HG02852 (cell line): ENCODE measurements at regions not wholly inside any gene's neighbourhood (a gene's known extent, or its start where the extent isn't known, plus 50 kb on each side); places are given as distances from the start of the nearest gene placed in this dataset.

Experiments used
- ATAC-seq: cut with Tn5 transposase; IDR thresholded peaks from one replicate; pipeline ENCODE4 v1.9.1; 2021; ENCODE audit warnings: mild to moderate bottlenecking, moderate library complexity; ENCODE audit not compliant: unreplicated experiment

DNA sequence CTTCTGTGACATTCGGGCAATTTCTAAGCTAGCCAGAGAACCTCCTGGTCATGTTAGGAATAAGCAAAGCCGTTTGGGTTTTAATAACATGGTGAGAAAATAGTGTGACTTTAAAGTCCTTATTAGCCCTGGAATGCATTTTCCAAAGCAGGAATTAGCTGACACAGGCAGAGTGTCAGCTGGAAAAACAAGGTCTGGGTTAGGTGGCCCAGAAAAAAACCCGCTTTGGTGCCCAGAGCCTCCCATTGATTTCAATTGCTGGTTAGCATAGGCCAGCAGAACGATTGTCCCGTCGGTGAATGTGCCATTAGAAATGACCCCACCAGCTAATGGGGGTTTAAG, 62.1 kb upstream of the CPEB4 start:
- ATAC-seq = no peak

DNA sequence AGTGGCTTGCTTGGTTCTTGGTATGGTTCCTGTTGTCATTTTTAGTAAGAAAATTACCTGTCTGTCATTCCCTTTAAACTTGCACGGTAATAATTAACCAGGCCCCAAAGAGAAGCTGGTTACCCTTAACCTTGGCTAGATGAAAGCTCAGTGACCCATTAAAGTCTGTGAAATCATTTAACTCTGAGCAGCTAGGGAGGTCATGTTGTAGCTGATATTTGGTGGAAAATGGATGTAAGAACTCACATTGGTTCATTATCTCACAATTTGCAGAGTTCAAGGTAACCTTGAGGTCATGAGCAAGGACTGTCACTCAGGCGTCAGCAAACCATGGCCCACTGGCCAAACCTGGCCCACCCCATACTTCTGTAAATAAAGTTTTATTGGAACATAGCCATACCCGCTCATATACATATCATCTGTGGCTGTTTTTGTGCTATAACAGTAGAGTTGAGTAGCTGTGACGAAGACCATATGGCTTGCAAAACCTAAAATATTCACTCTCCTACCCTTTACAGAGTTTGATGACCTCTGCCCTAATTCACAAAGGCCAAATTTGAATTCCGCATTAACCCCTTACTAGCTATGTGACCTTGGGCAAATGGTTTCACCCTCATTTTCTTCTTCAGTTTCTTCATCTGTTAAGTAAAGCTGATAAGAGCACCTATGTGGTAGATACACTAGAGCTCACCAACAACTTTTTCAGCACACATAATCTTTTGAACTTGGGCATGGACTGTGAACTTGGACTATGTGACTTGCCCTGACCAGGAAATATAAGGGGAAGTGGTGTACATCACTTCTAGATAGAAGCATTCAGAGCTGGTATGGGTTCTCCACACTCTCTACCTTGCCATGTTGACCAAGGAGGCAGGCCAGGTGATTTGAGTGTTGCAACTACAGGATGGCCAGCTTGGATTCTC, 61.5 kb upstream of the CPEB4 start:
- ATAC-seq = no peak

DNA sequence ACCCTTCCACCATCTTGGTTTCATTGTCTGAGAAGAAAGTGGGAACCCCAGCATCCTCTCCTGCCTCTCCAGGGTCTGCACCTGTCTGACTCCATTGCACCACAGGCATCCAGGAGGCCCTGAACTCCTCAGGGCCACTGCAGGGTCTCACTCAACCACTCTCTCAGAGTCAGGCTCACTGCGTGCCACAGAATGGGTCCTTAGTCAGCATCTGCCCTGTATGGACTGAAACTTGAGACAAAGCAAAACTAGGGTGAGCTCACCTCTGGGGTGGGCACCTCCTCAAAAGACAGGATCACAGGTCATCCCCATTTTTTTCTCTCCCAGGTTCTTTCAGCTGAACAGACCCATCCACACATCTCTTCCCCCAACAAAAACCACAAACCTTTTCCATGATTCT, 59.2 kb upstream of the CPEB4 start:
- ATAC-seq = no peak

GRCh38 chr5:173829826-173830225, 58.3 kb upstream of the CPEB4 start:
- no peak for ATAC-seq

GRCh38 chr5:173830421-173830820, 57.7 kb upstream of the CPEB4 start:
- no peak for ATAC-seq

DNA sequence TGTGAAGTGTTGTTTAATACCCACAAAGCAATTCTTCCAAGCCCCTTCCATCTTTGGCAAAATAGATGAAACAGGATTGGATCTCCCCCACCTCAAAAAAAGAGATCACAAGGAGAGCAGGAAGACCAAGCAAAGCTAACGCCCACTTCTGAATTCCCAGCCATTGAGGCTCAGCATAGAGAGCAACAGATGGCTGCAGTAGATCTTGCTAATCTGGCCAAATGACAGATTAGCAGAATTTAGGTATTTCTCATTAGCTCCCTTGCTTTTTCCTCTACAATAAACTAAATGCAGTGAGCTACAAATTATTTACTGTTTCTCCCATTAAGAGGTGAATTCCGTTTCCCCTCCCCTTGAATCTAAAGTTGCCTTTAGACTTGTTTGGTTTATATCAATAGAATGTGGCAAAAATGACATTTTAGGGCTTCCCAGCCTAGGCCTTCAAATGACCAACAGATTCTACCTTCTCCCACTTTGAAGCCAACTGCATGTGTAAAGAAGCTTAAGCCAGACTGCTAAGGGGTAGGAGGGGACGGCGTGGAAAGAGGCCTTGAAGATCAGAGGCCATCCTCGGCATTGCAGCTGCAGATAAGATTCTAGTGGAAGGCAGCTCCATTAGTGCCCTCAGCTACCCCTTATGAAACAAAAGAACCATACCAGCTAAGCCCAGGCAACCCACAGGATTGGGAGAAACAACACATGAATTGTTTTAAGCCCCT, 56.8 kb upstream of the CPEB4 start:
- ATAC-seq = no peak

DNA sequence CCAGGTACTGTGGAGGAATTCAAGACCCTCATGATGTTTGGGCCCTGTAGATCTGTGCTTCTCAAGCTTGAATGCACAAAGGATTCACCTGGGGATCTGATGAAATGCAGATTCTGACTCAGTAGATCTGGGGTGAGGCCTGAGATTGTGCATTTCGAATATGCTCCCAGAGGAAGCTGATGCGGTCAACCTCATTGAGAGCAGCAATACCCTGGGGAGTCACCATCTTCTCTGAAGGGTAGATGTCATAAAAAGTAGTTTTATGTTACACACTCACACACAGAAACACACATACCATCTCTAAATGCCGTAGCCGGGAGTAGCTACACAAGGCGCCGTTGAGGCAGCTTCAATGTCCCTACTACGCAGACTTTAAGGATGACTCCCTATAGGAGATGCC, 55.8 kb upstream of the CPEB4 start:
- ATAC-seq = no peak

DNA sequence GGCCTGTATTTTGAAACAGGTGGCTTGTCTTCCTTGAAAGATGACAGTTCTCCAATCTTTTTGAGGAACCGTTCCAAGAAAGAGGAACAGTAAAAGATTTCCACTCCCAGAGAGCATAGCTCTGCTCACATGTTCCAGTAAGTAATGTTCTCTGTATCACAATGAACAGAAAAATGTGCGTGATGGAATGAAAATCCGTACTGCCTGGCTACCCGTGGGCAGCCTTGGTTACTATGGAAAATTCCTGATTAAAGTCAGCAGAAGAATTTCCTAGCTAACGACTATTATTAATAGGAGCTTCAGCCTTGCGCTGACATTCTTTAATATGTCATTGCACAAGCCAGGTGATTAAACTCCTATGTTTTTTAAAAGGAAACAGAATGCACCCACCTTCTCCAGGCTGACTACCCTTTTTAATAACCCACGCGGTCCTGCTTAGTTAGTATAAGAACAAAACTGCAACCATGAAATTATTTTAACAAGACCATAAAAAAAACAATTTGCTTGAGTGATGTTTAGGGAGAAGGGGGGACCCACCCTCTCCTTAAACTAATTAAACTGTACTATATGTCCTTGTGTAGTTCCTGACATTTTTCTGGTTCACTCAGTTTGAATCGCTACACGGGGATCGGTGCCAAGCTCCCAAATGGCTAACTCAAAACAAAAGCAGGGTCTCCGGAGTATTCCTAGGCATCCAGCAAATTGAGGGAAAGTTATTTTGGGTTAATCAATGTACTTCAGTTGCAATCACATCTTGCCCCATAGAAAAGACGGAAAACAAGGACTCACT, 54.8 kb upstream of the CPEB4 start:
- ATAC-seq = no peak

- no peak for ATAC-seq
Observed at GRCh38 chr5:173834071-173834771, 53.9 kb upstream of the CPEB4 start.

DNA sequence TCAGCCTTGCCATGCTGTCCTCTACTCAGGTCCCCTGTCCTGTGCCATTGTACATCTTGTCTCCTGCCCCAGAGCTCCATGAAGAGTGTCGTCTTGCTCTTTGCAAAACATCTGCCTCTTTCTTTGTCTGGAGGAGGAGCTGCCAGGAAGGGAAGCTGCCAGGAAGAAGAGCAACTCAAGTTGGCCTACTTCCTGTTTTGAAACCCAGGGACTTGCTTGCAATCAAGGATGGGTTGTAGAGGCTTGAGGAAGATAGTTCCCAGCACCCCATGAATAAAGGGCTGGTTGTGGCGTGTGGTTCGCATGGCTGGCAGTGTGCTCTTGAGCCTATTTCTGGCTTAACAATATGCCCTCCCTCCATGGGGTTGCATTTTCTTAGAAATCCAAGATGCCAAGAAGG, 53.0 kb upstream of the CPEB4 start:
- no peak for ATAC-seq

- no peak for ATAC-seq
Observed at GRCh38 chr5:173835661-173836060, 52.5 kb upstream of the CPEB4 start.

- no peak for ATAC-seq
Observed at GRCh38 chr5:173837654-173838053, 50.5 kb upstream of the CPEB4 start.
